GM12892 (cell line): ENCODE measurements at regions not wholly inside any gene's neighbourhood (a gene's known extent, or its start where the extent isn't known, plus 50 kb on each side); places are given as distances from the start of the nearest gene placed in this dataset.

Experiments
- DNase-seq: peaks from one replicate; pipeline ENCODE4 v3.0.0; 2011; ENCODE audit not compliant: insufficient read length
- FAIRE-seq: peaks from 2 replicates; lab custom pipeline; 2011; peaks lifted over from hg19 to GRCh38; lab: Jason Lieb, UNC
- POLR2A ChIP-seq: IDR thresholded peaks from 2 replicates; pipeline ENCODE4 v1.6.1; 2011; ENCODE audit warnings: low read depth, low read length, control low read depth
- POLR2AphosphoS5 ChIP-seq: IDR thresholded peaks from 2 replicates; pipeline ENCODE4 v1.6.1; 2011; ENCODE audit warnings: low read depth, low read length, control low read depth
- TAF1 ChIP-seq: IDR thresholded peaks from 2 replicates; pipeline ENCODE4 v1.6.1; 2011; ENCODE audit warnings: low read depth, mild to moderate bottlenecking, control low read depth, low read length, borderline replicate concordance

DNA sequence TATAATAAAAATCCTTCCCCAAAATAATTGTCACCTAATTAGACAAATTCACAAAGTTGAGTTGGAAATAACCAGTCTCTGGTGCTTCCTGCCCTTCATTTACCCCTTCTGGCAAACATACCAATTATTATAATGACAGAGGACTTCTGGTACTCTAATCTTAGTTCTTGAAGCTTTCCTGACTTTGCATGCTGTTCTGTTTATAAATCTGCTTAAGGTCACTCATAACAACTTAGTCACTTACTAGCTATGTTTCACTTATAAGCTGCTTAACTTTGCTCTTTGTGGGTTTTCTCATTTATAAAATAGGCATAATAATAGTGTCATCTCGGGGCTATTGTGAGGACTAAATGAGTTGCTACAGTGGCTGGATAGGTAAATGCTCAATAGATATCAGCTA is 446.5 kb downstream of the EFNA5 start:
- no peak for FAIRE-seq
- no peak for DNase-seq
- no peak for TF ChIP-seq POLR2AphosphoS5
- TF ChIP-seq TAF1: no peak
- TF ChIP-seq POLR2A: no peak

DNA sequence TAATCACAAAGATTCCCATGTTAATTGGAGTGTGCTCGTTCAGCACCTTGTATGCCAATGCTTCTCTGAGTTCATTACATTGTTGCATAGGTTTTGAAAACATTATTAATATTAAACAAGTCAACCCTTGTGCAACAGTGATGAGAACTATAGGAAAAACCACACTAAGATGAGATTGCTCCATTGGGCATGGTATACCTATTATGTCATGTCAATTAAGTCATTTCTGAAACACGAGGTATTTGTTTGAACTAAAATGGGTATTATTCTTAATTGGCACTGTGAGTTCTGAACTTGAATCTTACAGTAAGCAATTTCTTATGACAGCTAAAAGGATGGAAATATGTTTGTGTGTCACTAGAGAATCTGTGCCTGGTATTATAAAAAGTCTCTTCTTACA is 447.7 kb downstream of the EFNA5 start:
- DNase-seq: no peak
- TF ChIP-seq TAF1 (no peak), POLR2A (no peak)
- no peak for FAIRE-seq

DNA sequence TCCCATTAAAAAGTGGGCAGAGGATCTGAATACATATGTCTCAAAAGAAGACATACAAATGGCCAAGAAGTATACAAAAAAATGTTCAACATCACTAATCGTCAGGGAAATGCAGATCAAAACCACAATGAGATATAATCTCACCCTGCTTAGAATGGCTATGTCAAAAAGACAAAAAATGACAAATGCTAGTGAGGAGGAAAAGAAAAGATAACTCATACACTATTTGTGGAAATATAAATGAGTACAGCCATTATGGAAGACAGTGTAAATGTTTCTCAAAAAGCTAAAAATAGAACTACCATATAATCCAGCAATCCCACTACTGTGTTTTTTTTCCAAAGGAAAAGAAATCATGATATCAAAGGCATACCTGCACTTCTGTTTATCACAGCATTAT is 450.7 kb downstream of the EFNA5 start:
- no peak for TF ChIP-seq POLR2AphosphoS5
- no peak for TF ChIP-seq POLR2A
- no peak for TF ChIP-seq TAF1
- FAIRE-seq: no peak

DNA sequence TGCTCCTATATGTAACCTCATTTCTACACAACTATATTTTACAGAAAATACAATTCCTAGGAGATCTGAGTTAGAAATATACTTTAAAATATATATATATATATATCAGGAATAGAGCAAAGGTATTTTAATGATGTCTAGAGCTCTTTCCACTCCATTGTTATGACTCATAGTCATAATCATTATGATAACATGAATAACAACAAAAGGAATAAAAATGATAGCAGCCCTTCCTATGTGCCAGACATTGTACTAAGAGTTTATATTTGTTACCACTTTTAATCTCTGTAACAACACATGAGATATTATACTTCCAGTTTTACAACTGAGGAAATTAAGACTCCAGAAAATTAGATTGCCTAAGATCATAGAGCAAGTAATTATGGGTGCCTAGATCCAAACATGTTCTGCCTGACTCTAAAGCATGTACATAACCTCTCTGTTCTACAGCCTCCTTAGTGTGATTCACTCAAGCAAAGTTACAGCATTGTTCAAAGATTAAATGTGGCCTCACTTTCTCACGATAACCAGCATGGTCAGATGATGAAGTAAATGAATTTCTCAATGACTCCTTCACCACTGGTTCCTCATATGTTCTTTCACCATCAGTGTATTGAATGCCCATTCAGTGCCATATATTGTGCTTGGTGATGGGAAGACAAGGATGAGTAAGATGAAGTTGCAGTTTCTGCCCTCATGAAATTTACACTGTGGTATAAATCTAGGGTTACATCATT is 452.1 kb downstream of the EFNA5 start:
- FAIRE-seq (no peak), DNase-seq (no peak)
- TF ChIP-seq POLR2AphosphoS5 (no peak), POLR2A (no peak), TAF1 (no peak)

More for the DNA sequence above, 450.7 kb downstream of the EFNA5 start:
- no peak for DNase-seq

DNA sequence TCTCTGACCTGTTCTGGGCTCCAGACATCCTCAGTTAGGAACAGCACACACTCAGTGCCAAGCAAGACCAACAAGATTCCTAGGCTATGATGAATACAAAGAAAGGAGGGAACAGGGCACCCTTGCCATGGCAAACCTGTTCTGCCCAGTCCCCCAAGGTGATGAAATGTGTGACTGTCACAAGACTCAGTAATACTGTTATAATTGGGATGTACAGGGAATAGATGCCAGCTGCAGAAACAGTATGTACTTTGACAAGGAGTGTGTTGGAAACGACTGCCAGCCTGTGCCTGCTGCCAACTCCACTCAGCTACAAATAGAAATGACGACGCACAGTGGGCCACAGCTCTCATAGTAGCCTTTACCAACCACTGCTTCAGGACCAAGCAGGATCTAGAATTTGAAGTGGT is 453.0 kb downstream of the EFNA5 start:
- DNase-seq: no peak
- TF ChIP-seq POLR2AphosphoS5: no peak
- no peak for TF ChIP-seq POLR2A
- no peak for TF ChIP-seq TAF1
- no peak for FAIRE-seq

DNA sequence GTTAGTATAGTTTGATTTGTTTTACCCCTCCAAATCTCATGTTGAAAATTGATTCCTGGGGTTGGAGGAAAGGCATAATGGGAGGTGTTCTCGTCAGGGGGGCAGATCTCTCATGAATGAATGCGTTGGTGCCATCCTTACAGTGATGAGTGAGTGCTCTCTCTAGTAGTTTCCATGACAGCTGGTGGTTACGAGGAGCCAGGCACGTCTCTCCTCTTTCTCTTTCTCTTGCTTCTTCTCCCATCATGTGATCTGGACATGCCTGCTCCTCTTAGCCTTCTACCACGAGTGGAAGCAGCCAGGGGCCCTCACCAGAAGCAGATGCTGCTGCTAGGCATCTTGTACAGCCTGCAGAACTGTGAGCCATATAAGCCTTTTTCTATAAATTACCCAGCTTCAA is 454.1 kb downstream of the EFNA5 start:
- FAIRE-seq: no peak

DNA sequence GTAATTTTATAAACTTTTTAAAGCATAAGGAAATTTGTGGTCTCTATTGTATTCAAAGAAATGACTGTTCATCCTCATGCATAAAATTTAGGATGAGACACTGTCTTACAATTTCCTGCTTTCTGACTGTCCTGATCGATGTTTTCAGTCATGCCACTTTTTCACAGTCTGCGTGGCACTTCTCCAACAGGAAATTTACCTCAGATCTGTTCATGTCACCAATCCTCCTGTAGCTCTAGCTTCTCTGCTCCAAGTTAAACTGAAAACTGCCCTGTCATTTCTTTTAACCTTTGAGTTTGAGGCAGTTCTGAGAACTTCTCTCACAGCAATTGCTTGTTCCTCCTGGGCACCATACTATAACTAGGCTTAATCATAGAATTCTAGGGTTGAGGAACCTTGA is 455.1 kb downstream of the EFNA5 start:
- no peak for TF ChIP-seq POLR2A
- TF ChIP-seq TAF1: no peak
- TF ChIP-seq POLR2AphosphoS5: no peak
- DNase-seq (no peak), FAIRE-seq (no peak)

More for the DNA sequence above, 454.1 kb downstream of the EFNA5 start:
- TF ChIP-seq POLR2A: no peak
- TF ChIP-seq POLR2AphosphoS5: no peak
- no peak for TF ChIP-seq TAF1
- no peak for DNase-seq

DNA sequence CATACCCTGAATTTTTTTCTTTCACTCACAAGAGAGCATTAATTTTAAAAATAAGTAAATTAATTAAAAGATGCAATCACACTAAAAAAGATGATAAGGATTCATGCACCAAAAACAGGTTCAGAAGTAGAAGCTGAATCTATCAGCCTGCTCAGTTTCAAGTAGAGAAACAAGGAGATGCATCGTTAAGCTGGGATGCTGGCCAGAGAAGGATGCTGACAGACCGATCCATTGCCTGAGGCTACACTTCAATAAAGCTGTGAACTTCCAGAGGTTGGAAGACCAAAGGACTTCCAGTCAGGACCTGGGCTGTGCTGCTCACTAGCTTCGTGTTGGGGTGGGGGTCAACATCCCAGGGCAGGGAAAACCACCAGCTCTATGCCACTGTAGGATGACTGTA is 457.7 kb downstream of the EFNA5 start:
- FAIRE-seq (no peak), DNase-seq (no peak)
- TF ChIP-seq POLR2AphosphoS5: no peak
- TF ChIP-seq POLR2A: no peak
- TF ChIP-seq TAF1: no peak

DNA sequence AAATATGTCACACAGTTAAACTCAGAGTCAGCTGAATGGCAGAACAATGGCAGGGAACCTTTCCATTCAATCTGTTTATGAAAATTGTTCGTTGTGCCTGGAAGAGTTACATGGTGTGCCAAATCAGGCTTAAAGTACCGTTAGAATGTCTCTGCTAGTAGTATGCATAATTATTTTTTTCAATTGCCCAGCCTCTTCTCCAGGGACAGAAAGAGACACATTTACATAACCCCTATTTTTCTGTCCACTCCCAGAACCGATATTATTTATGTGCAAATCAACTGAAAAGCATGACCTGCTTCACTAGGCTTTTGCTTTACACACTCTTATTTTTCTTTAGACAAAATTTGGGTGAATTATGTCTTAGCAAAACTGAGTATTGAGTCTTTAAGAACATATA is 459.1 kb downstream of the EFNA5 start:
- no peak for DNase-seq
- TF ChIP-seq TAF1 (no peak), POLR2A (no peak), POLR2AphosphoS5 (no peak)
- FAIRE-seq: no peak

DNA sequence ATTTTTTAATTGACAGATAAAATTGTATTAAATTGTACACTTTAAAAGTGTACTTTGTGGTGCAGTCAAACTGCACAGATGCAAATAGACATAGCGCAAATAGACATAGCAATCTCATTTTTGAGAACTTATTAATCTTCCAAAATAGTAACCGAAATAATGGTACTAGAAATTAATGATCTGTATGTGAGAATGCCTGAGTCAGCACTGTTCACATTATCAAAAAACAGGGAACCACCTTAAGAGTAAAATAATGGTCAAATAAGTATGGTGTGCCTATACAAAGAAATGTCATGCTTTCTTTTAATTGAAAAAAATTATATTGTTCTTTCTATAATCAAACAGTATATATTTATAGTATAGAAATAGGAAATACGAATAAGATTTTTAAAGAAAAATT is 461.9 kb downstream of the EFNA5 start:
- TF ChIP-seq POLR2A (no peak), POLR2AphosphoS5 (no peak), TAF1 (no peak)
- FAIRE-seq (no peak), DNase-seq (no peak)

DNA sequence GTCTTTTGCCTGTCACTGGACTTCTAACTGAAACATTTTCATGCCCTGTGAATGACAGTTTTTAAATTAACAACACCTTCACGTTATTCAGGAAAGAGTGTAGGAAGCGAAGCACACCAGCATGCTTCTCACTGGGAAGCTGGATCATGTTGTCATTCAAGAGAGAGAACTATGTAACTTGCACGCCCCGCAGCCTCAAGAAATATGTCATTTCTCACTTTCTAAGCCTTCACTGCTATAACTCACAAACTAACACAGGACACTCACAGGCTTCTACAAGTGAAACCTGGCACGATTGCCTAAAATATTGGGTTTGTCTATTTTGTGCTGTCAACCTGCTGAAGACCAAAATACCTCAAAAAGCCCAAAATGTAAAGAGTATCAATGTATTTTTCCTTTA is 466.3 kb downstream of the EFNA5 start:
- no peak for DNase-seq
- FAIRE-seq: no peak
- TF ChIP-seq POLR2AphosphoS5 (no peak), TAF1 (no peak), POLR2A (no peak)

DNA sequence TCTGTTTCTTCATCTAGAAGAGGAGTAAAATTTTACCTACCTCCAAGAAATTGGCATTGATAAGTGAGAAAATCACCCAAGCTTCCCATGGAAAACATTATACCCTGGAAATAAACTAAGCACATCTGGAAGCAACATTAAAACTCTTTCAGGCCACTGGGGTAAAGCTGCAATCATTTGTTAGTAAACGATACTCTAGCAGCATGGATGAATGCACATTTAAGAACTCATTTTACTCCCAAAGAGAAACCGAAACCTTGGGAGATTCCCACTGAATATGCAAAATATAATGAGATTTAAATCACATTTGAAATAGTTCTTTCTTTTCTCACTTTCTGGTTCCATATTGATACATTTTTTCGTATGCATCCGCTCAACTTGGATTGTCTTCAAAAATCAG is 467.5 kb downstream of the EFNA5 start:
- TF ChIP-seq POLR2A: no peak
- no peak for TF ChIP-seq TAF1
- no peak for TF ChIP-seq POLR2AphosphoS5
- FAIRE-seq (no peak), DNase-seq (no peak)
